NCI-H2107 treated with DMSO at 0.1 percent for 48 hours (cell line): ENCODE measurements at regions not wholly inside any gene's neighbourhood (a gene's known extent, or its start where the extent isn't known, plus 50 kb on each side); places are given as distances from the start of the nearest gene placed in this dataset.
"Not testable (repeated sequence)": the region's sequence is repeated elsewhere in the genome, so short reads cannot be mapped to it uniquely, and the experiment has no call there.

Experiments
- DNase-seq: peaks from one replicate; lab custom pipeline; 2025; ENCODE audit not compliant: unreplicated experiment; lab: John Stamatoyannopoulos, UW

- no peak for DNase-seq
These were observed 522.4 kb upstream of the TLE4 start for GRCh38 chr9:79049371-79049770.

- peak; percentile 5 for DNase-seq
These were observed 518.2 kb upstream of the TLE4 start for GRCh38 chr9:79053598-79053997.

GRCh38 chr9:79054500-79054899, 517.3 kb upstream of the TLE4 start:
- no peak for DNase-seq

- DNase-seq = no peak
These were observed 515.7 kb upstream of the TLE4 start for GRCh38 chr9:79056041-79056440.

GRCh38 chr9:79057576-79057975, 514.2 kb upstream of the TLE4 start:
- DNase-seq = no peak

GRCh38 chr9:79060766-79061165, 511.0 kb upstream of the TLE4 start:
- DNase-seq = no peak

- no peak for DNase-seq
These were observed 509.8 kb upstream of the TLE4 start for GRCh38 chr9:79061752-79062616.

- DNase-seq = no peak
These were observed 498.6 kb upstream of the TLE4 start for GRCh38 chr9:79073201-79073600.

GRCh38 chr9:79080536-79080935, 491.2 kb upstream of the TLE4 start:
- DNase-seq = no peak

- no peak for DNase-seq
These were observed 488.1 kb upstream of the TLE4 start for GRCh38 chr9:79083621-79084020.

- DNase-seq = no peak
These were observed 484.6 kb upstream of the TLE4 start for GRCh38 chr9:79087133-79087532.

GRCh38 chr9:79089054-79089560, 482.7 kb upstream of the TLE4 start:
- no peak for DNase-seq

- not testable (repeated sequence) for DNase-seq
These were observed 481.9 kb upstream of the TLE4 start for GRCh38 chr9:79089851-79090250.

GRCh38 chr9:79103257-79103656, 468.5 kb upstream of the TLE4 start:
- not testable (repeated sequence) for DNase-seq

- DNase-seq = no peak
These were observed 467.5 kb upstream of the TLE4 start for GRCh38 chr9:79104216-79104615.

GRCh38 chr9:79104951-79105350, 466.8 kb upstream of the TLE4 start:
- DNase-seq = no peak

- no peak for DNase-seq
These were observed 463.7 kb upstream of the TLE4 start for GRCh38 chr9:79107911-79108676.

GRCh38 chr9:79111653-79112052, 460.1 kb upstream of the TLE4 start:
- DNase-seq = peak; percentile 81

GRCh38 chr9:79115176-79115575, 456.6 kb upstream of the TLE4 start:
- peak; percentile 18 for DNase-seq

GRCh38 chr9:79116041-79116440, 455.7 kb upstream of the TLE4 start:
- peak; percentile 77 for DNase-seq

- no peak for DNase-seq
These were observed 455.1 kb upstream of the TLE4 start for GRCh38 chr9:79116709-79117108.

- DNase-seq = peak; percentile 25
These were observed 451.2 kb upstream of the TLE4 start for GRCh38 chr9:79120533-79120932.
